ENCODE measurements at regions not wholly inside any gene's neighbourhood (a gene's known extent, or its start where the extent isn't known, plus 50 kb on each side); places are given as distances from the start of the nearest gene placed in this dataset.
A peak's percentile ranks its signal among the peaks of the same experiment; 100 is the strongest.
"Not testable (repeated sequence)": the region's sequence is repeated elsewhere in the genome, so short reads cannot be mapped to it uniquely, and the experiment has no call there.

- in situ Hi-C loops (cut with HindIII; ENCODE audit: low sequenced_read_pairs) = no loop called here
- no peak for DNase-seq (ENCODE audit: low spot score)
Observed at GRCh38 chr18:44290366-44290977, 390.2 kb upstream of the SETBP1 start.

DNA sequence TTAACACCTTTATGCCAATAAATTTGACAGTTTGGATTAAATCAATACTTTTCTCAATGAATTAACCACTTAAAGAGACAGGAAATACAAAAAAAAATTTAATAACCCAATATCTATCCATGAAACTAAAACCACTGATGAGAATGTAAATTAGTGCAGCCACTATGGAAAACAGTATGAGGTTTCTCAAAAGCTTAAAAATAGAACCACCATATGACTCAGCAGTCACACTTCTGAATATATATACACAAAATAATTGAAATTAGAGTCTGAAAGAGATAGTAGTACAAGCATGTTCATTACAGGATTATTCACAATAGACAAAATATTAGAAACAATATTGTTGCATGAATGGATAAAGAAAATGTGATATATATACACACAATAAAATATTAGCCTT is 382.1 kb upstream of the SETBP1 start:
- no peak for DNase-seq (ENCODE audit: low spot score)
- in situ Hi-C loops (cut with HindIII; ENCODE audit: low sequenced_read_pairs) = no loop called here

DNA sequence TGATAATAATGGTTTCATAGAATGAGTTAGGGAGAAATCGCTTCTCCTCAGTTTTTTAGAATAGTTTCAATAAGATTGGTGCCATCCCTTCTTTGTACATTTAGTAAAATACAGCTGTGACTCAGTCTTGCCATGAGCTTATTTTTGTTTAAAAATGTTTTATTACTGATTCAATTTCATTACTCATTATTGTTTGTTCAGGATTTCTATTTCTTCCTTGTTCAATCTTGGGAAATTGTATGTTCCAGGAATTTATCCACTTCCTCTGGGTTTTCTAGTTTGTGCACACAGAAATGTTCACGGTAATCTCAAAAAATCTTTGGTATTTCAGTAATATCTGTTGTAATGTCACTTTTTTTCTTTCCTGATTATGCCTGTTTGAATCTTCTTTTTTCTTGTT is 371.5 kb upstream of the SETBP1 start:
- DNase-seq (ENCODE audit: low spot score) = no peak
- in situ Hi-C loops (cut with HindIII; ENCODE audit: low sequenced_read_pairs) = no loop called here

DNA sequence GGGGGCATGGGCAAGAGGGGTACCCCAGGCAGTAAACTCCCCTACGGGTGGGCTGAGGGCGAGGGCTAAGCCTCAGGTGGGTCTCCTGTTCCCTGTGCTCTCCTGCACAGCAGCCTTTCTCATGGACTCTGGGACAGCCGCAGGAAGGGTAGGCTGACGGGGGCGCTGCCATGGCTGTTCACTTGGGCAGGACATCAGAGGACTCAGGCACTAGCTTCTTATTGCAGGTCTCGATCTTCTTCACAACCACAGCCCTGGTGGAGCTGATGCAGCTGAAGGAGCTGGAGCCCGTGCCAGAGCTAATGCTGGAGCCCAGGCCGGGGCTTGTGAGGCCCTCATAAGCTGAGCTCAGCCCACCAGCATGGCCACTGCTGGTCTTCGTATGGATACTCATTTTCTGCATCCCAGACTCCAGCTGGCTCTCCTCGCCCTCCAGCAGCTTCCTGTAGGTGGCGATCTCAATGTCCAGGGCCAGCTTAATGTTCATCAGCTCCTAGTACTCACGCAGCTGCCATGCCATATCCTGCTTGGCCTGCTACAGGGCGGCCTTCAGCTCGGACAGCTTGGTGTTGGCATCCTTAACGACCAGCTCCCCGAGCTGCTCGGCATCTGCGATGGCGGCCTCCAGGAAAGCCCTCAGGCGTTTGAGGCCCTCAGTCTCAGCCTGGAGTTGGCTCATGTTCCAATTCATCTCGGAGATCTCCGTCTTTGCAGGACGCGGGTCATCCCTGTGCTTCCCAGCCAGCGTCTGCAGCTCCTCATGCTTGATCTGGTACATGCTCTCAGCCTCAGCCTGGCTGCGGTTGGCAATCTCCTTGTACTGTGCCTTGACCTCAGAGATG is 359.8 kb upstream of the SETBP1 start:
- in situ Hi-C loops (cut with HindIII; ENCODE audit: low sequenced_read_pairs) = no loop called here
- DNase-seq (ENCODE audit: low spot score) = no peak

DNA sequence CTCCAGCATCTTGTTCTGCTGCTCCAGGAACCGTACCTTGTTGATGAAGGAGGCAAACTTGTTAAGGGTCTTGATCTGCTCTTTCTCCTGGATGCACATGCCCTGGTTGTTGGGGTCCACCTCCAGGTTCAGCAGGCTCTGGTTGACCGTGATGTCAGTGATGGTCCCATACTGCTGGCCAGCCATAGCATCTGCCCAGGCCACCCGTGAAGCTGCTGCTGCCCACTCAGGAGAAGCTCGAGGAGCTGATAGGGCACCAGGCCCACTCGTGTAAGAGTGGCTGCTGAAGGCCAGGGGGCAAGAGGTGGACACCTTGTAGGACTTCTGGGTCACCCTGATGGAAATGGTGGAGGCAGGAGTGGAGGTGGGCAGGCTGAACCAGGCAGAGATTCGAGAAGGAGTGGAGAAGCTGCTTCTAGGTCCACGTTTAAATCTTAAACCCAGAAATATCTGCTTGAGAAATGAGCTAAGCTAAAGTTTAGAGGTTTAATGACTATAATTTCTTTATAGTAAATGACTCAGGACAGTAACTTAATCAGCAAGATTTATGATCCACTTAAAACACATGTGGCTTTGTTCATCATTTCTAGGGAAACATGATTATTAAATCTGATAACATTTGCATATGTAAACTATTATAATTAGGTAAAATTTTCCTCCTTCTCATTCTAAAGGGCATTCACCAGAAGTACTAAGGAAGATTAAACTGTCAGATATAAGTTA is 358.7 kb upstream of the SETBP1 start:
- DNase-seq (ENCODE audit: low spot score) = no peak
- in situ Hi-C loops (cut with HindIII; ENCODE audit: low sequenced_read_pairs) = no loop called here

DNA sequence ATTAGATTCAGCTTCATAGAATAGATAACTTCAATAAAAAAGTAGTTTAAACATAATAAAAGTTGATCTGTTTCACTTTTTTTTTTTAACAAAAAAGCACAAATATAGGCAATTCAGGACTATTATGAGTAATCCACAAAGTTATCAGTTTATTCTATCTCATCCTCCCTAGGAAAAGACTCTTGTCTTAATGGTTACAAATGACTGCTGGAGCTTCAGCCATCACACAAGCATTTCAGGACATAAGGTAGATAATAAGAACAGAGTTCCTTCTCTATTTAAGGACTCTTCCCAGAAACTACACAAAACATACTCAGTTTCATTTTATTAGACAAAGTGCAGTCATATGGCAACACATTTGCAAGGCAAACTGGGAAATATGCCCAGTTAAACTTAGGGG is 357.6 kb upstream of the SETBP1 start:
- in situ Hi-C loops (cut with HindIII; ENCODE audit: low sequenced_read_pairs) = no loop called here
- DNase-seq (ENCODE audit: low spot score) = no peak

DNA sequence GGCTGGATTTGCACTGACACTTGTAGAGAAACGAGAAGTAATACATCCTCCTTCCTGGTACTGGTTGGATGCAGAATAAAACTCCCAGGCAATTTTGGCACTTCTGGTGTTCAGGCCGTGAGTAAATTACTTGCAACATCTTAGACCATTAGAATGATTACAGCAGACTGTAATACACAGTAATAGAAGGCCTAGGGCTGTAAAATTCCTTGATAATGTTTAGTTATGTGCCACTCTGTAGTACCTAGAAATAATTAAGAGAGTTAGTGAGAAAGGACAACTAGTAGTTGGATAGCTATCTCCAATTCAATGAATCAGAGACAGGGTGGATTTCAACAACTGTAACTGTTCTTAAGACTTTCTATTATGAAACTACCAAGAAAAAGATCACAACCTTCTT is 356.3 kb upstream of the SETBP1 start:
- in situ Hi-C loops (cut with HindIII; ENCODE audit: low sequenced_read_pairs) = no loop called here

GRCh38 chr18:44325903-44326635 is 354.6 kb upstream of the SETBP1 start:
- DNase-seq (ENCODE audit: low spot score) = peak; percentile 8
- in situ Hi-C loops (cut with HindIII; ENCODE audit: low sequenced_read_pairs) = no loop called here

More for the DNA sequence above, 356.3 kb upstream of the SETBP1 start:
- DNase-seq (ENCODE audit: low spot score) = no peak

DNA sequence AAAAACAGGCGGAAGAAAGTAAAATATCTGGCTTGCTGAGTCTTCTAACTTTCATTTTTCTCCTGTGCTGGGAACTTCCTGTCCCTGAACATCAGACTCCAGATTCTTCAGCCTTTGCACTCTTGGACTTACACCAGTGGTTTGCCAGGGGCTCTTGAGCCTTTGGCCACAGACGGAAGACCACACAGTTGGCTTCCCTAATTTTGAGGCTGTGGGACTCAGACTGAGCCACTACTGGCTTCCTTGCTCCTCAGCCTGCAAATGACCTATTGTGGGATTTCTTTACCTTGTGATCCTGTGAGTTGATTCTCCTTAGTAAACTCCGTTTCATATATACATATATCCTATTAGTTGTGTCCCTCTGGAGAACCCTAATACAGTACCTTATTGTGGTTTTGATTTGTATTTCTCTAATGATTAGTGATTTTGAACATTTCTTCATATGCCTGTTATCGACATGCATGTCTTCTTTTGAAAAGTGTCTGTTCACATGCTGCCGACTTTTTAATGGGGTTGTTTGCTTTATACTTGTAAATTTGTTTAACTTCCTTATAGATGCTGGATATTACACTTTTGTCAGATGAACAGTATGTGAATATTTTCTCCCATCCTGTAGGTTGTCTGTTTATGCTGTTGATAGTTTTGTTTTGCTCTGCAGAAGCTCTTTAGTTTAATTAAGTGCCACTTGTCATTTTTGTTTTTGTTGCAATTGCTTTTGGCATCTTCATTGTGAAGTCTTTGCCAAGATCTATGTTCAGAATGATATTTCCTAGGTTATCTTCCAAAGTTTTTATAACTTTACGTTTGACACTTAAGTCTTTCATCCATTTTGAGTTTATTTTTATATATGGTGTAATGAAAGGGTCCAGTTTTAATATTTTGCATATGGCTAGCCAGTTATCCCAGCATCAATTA is 348.8 kb upstream of the SETBP1 start:
- DNase-seq (ENCODE audit: low spot score) = no peak
- in situ Hi-C loops (cut with HindIII; ENCODE audit: low sequenced_read_pairs) = no loop called here

GRCh38 chr18:44341759-44342158 is 338.9 kb upstream of the SETBP1 start:
- in situ Hi-C loops (cut with HindIII; ENCODE audit: low sequenced_read_pairs) = no loop called here
- no peak for DNase-seq (ENCODE audit: low spot score)

- no peak for DNase-seq (ENCODE audit: low spot score)
- in situ Hi-C loops (cut with HindIII; ENCODE audit: low sequenced_read_pairs) = no loop called here
Observed at GRCh38 chr18:44342162-44342561, 338.5 kb upstream of the SETBP1 start.

GRCh38 chr18:44342946-44343345 is 337.7 kb upstream of the SETBP1 start:
- no peak for DNase-seq (ENCODE audit: low spot score)
- in situ Hi-C loops (cut with HindIII; ENCODE audit: low sequenced_read_pairs) = no loop called here

DNA sequence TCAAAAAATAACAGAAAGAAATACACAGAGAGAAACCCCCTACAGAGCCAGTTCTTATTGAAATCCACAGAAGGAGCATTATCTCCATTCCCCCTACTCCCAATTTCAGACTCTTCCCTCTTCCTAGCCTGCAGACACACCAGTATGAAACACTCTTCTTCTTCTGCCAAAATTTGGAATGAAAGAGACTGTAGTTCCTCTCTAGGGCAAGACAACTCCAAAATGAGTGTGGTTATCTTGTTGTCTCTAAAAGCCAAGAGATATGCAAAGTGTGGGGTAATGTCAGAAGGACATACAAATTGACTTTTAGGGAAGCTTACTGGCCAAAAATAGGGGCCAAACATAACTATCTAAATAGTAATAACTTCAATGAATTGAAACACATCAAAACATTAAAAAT is 337.1 kb upstream of the SETBP1 start:
- DNase-seq (ENCODE audit: low spot score) = no peak
- in situ Hi-C loops (cut with HindIII; ENCODE audit: low sequenced_read_pairs) = no loop called here

DNA sequence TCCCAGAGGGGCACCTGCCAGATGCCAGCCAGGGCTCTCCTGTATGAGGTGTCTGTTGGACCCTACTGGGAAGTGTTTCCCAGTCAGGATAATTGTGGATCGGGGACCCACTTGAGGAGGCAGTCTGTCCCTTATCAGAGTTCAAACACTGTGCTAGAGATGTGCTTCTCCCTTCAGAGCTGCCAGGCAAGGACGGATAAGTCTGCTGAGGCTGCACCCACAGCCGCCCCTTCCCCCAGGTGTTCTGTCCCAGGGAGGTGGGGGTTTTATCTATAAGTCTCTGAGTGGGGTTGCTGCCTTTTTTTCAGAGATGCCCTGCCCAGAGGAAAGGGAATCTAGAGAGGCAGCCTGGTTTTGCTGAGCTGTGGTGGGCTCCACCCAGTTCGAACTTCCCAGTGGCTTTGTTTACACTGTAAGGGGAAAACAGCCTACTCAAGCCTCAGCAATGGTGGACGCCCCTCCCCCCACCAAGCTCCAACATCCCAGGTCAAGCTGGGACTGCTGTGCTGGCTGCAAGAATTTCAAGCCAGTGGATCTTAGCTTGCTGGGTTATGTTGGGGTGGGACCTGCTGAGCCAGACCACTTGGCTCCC is 324.0 kb upstream of the SETBP1 start:
- no peak for DNase-seq (ENCODE audit: low spot score)
- in situ Hi-C loops (cut with HindIII; ENCODE audit: low sequenced_read_pairs) = no loop called here

GRCh38 chr18:44358402-44358801 is 322.3 kb upstream of the SETBP1 start:
- no peak for DNase-seq (ENCODE audit: low spot score)
- in situ Hi-C loops (cut with HindIII; ENCODE audit: low sequenced_read_pairs) = no loop called here

DNA sequence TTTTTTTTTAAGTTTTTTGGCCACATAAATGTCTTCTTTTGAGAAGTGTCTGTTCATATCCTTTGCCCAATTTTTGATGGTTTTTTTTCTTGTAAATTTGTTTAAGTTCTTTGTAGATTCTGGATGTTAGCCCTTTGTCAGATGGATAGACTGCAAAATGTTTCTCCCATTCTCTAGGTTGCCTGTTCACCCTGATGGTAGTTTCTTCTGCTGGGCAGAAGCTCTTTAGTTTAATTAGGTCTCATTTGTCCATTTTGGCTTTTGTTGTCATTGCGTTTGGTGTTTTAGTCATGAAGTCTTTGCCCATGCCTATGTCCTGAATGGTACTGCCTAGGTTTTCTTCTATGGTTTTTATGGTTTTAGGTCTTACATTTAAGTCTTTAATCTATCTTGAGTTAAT is 320.9 kb upstream of the SETBP1 start:
- DNase-seq (ENCODE audit: low spot score); in situ Hi-C loops (cut with HindIII; ENCODE audit: low sequenced_read_pairs): not testable (repeated sequence)

- DNase-seq (ENCODE audit: low spot score); in situ Hi-C loops (cut with HindIII; ENCODE audit: low sequenced_read_pairs): not testable (repeated sequence)
Observed at GRCh38 chr18:44362213-44362612, 318.5 kb upstream of the SETBP1 start.

DNA sequence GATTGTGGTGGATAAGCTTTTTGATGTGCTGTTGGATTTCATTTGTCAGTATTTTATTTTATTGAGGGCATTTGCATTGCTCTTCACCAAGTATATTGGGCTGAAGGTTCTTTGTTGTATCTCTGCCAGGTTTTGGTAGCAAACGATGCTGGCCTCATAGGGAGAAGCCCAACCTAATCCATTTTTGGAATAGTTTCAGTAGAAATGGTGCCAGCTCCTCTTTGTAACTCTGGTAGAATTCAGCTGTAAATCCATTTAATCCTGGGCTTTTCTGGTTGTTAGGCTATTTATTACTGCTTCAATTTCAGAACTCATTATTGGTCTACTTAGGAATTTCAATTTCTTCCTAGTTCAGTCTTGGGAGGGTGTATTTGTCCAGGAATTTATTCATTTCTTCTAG is 309.8 kb upstream of the SETBP1 start:
- in situ Hi-C loops (cut with HindIII; ENCODE audit: low sequenced_read_pairs) = no loop called here
- DNase-seq (ENCODE audit: low spot score) = no peak
